SJCRH30 (cell line): ENCODE measurements at regions not wholly inside any gene's neighbourhood (a gene's known extent, or its start where the extent isn't known, plus 50 kb on each side); places are given as distances from the start of the nearest gene placed in this dataset.
"Not testable (repeated sequence)": the region's sequence is repeated elsewhere in the genome, so short reads cannot be mapped to it uniquely, and the experiment has no call there.

Experiments used
- DNase-seq, 2 experiments: peaks; one replicate each; pipeline ENCODE4 v3.0.0-alpha.2; 2015 to 2020
- H3K27ac ChIP-seq: fragments of 250-450 bp; sonication (Bioruptor Pico); 2 replicates; pipeline ENCODE4 v1.5.1; 2020; ENCODE audit warnings: mild to moderate bottlenecking, moderate library complexity
- H3K27me3 ChIP-seq: fragments of 250-450 bp; sonication (Bioruptor Pico); 2 replicates; pipeline ENCODE4 v1.5.1; 2020; ENCODE audit warnings: mild to moderate bottlenecking, moderate library complexity
- H3K36me3 ChIP-seq: fragments of 250-450 bp; sonication (Bioruptor Pico); 2 replicates; pipeline ENCODE4 v1.5.1; 2020; ENCODE audit warnings: mild to moderate bottlenecking, moderate library complexity
- H3K4me1 ChIP-seq: fragments of 250-450 bp; sonication (Bioruptor Pico); 2 replicates; pipeline ENCODE4 v1.5.1; 2020; ENCODE audit warnings: mild to moderate bottlenecking, moderate library complexity
- H3K4me3 ChIP-seq: fragments of 250-450 bp; sonication (Bioruptor Pico); 2 replicates; pipeline ENCODE4 v1.5.1; 2020; ENCODE audit warnings: mild to moderate bottlenecking, moderate library complexity
- H3K9me3 ChIP-seq: fragments of 250-450 bp; sonication (Bioruptor Pico); replicated peaks from 2 replicates; pipeline ENCODE4 v1.5.1; 2020; ENCODE audit warnings: mild to moderate bottlenecking, moderate library complexity

GRCh38 chr5:26325432-26325831 is 713.0 kb downstream of the CDH9 start:
- H3K27me3 ChIP-seq, DNase-seq, H3K4me1 ChIP-seq, H3K36me3 ChIP-seq, H3K4me3 ChIP-seq, H3K9me3 ChIP-seq, H3K27ac ChIP-seq: not testable (repeated sequence)

- not testable (repeated sequence) for DNase-seq, H3K36me3 ChIP-seq, H3K4me1 ChIP-seq, H3K9me3 ChIP-seq, H3K27ac ChIP-seq, H3K27me3 ChIP-seq, H3K4me3 ChIP-seq
Measured at GRCh38 chr5:26324273-26324895, 714.0 kb downstream of the CDH9 start.

- no peaks in the 10 kb centered on the region for H3K4me1 ChIP-seq
- H3K27ac ChIP-seq: no peak overlapping the region
- no peaks in the 10 kb centered on the region for H3K36me3 ChIP-seq
- no peak overlapping the region for H3K4me3 ChIP-seq
- no peaks in the 10 kb centered on the region for H3K27me3 ChIP-seq
- no peak for DNase-seq
- no peaks in the 10 kb centered on the region for H3K9me3 ChIP-seq
Measured at GRCh38 chr5:26323794-26324193, 714.6 kb downstream of the CDH9 start.

- H3K4me1 ChIP-seq: no peaks in the 10 kb centered on the region
- H3K27me3 ChIP-seq: no peaks in the 10 kb centered on the region
- H3K4me3 ChIP-seq: no peak overlapping the region
- DNase-seq: no peak
- H3K27ac ChIP-seq: no peak overlapping the region
- no peaks in the 10 kb centered on the region for H3K36me3 ChIP-seq
- no peaks in the 10 kb centered on the region for H3K9me3 ChIP-seq
Measured at GRCh38 chr5:26321278-26321677, 717.1 kb downstream of the CDH9 start.

GRCh38 chr5:26310415-26310814 is 728.0 kb downstream of the CDH9 start:
- H3K9me3 ChIP-seq: no peaks in the 10 kb centered on the region
- no peaks in the 10 kb centered on the region for H3K36me3 ChIP-seq
- no peaks in the 10 kb centered on the region for H3K27me3 ChIP-seq
- H3K4me3 ChIP-seq: no peak overlapping the region
- H3K27ac ChIP-seq: no peak overlapping the region
- DNase-seq: no peak
- no peaks in the 10 kb centered on the region for H3K4me1 ChIP-seq

GRCh38 chr5:26295541-26295940 is 742.8 kb downstream of the CDH9 start:
- Histone ChIP-seq H3K9me3 (no peaks in the 10 kb centered on the region), H3K4me3 (no peak overlapping the region), H3K4me1 (no peaks in the 10 kb centered on the region), H3K36me3 (no peaks in the 10 kb centered on the region), H3K27ac (no peak overlapping the region), H3K27me3 (no peaks in the 10 kb centered on the region)
- DNase-seq: no peak

GRCh38 chr5:26282190-26282589 is 756.2 kb downstream of the CDH9 start:
- H3K27ac ChIP-seq: no peak overlapping the region
- no peak for DNase-seq

GRCh38 chr5:26278078-26278477 is 760.3 kb downstream of the CDH9 start:
- no peak overlapping the region for H3K4me3 ChIP-seq
- no peak for DNase-seq
- H3K9me3 ChIP-seq: no peaks in the 10 kb centered on the region
- no peaks in the 10 kb centered on the region for H3K4me1 ChIP-seq
- H3K36me3 ChIP-seq: no peaks in the 10 kb centered on the region
- no peak overlapping the region for H3K27ac ChIP-seq
- H3K27me3 ChIP-seq: no peaks in the 10 kb centered on the region

More at GRCh38 chr5:26282190-26282589, 756.2 kb downstream of the CDH9 start:
- H3K27me3 ChIP-seq: no peaks in the 10 kb centered on the region
- H3K4me3 ChIP-seq: no peak overlapping the region
- no peaks in the 10 kb centered on the region for H3K36me3 ChIP-seq
- no peaks in the 10 kb centered on the region for H3K4me1 ChIP-seq
- H3K9me3 ChIP-seq: no peaks in the 10 kb centered on the region

- no peaks in the 10 kb centered on the region for H3K27me3 ChIP-seq
- H3K4me1 ChIP-seq: no peaks in the 10 kb centered on the region
- H3K27ac ChIP-seq: no peak overlapping the region
- H3K9me3 ChIP-seq: no peaks in the 10 kb centered on the region
- no peak overlapping the region for H3K4me3 ChIP-seq
- no peaks in the 10 kb centered on the region for H3K36me3 ChIP-seq
- no peak for DNase-seq
Measured at GRCh38 chr5:26259081-26259480, 779.3 kb downstream of the CDH9 start.

GRCh38 chr5:26245321-26245720 is 793.1 kb downstream of the CDH9 start:
- Histone ChIP-seq H3K36me3 (no peaks in the 10 kb centered on the region), H3K27me3 (no peaks in the 10 kb centered on the region), H3K9me3 (no peaks in the 10 kb centered on the region), H3K4me1 (no peaks in the 10 kb centered on the region), H3K27ac (no peak overlapping the region), H3K4me3 (no peak overlapping the region)
- no peak for DNase-seq

GRCh38 chr5:26239588-26239987 is 798.8 kb downstream of the CDH9 start:
- H3K27ac ChIP-seq: no peak overlapping the region
- no peaks in the 10 kb centered on the region for H3K4me1 ChIP-seq
- no peaks in the 10 kb centered on the region for H3K27me3 ChIP-seq
- DNase-seq: no peak
- no peaks in the 10 kb centered on the region for H3K36me3 ChIP-seq
- no peaks in the 10 kb centered on the region for H3K9me3 ChIP-seq
- H3K4me3 ChIP-seq: no peak overlapping the region

GRCh38 chr5:26237489-26237888 is 800.9 kb downstream of the CDH9 start:
- H3K4me3 ChIP-seq: no peak overlapping the region
- H3K4me1 ChIP-seq: no peaks in the 10 kb centered on the region
- no peaks in the 10 kb centered on the region for H3K36me3 ChIP-seq
- H3K9me3 ChIP-seq: no peaks in the 10 kb centered on the region
- H3K27me3 ChIP-seq: no peaks in the 10 kb centered on the region
- DNase-seq: no peak
- H3K27ac ChIP-seq: no peak overlapping the region

- no peak for DNase-seq
- H3K4me3 ChIP-seq: no peak overlapping the region
Measured at GRCh38 chr5:26236936-26237335, 801.5 kb downstream of the CDH9 start.

GRCh38 chr5:26232706-26233105 is 805.7 kb downstream of the CDH9 start:
- DNase-seq: no peak
- H3K9me3 ChIP-seq: no peaks in the 10 kb centered on the region

More at GRCh38 chr5:26236936-26237335, 801.5 kb downstream of the CDH9 start:
- Histone ChIP-seq H3K36me3 (no peaks in the 10 kb centered on the region), H3K27me3 (no peaks in the 10 kb centered on the region), H3K9me3 (no peaks in the 10 kb centered on the region), H3K4me1 (no peaks in the 10 kb centered on the region), H3K27ac (no peak overlapping the region)

GRCh38 chr5:26231316-26231715 is 807.1 kb downstream of the CDH9 start:
- no peak overlapping the region for H3K4me3 ChIP-seq
- H3K9me3 ChIP-seq: no peaks in the 10 kb centered on the region
- no peaks in the 10 kb centered on the region for H3K4me1 ChIP-seq

More at GRCh38 chr5:26232706-26233105, 805.7 kb downstream of the CDH9 start:
- H3K27me3 ChIP-seq: no peaks in the 10 kb centered on the region
- H3K36me3 ChIP-seq: no peaks in the 10 kb centered on the region
- H3K4me1 ChIP-seq: no peaks in the 10 kb centered on the region
- H3K27ac ChIP-seq: no peak overlapping the region
- H3K4me3 ChIP-seq: no peak overlapping the region

GRCh38 chr5:26229848-26230247 is 808.5 kb downstream of the CDH9 start:
- no peak for DNase-seq
- H3K9me3 ChIP-seq: no peaks in the 10 kb centered on the region
- H3K4me1 ChIP-seq: no peaks in the 10 kb centered on the region
- H3K4me3 ChIP-seq: no peak overlapping the region
- H3K27ac ChIP-seq: no peak overlapping the region
- H3K27me3 ChIP-seq: no peaks in the 10 kb centered on the region
- no peaks in the 10 kb centered on the region for H3K36me3 ChIP-seq

More at GRCh38 chr5:26231316-26231715, 807.1 kb downstream of the CDH9 start:
- Histone ChIP-seq H3K27me3 (no peaks in the 10 kb centered on the region), H3K36me3 (no peaks in the 10 kb centered on the region), H3K27ac (no peak overlapping the region)
- DNase-seq: no peak
